SK-N-SH treated with all-trans-retinoic acid at 6 μM for 48 hours (cell line): ENCODE measurements at regions not wholly inside any gene's neighbourhood (a gene's known extent, or its start where the extent isn't known, plus 50 kb on each side); places are given as distances from the start of the nearest gene placed in this dataset.

Experiments
- ATAC-seq: fragments of 200-7000 bp; cut with Tn5 transposase; 3 replicates; pipeline ENCODE4 v1.9.1; 2020; ENCODE audit warnings: mild to moderate bottlenecking, moderate library complexity
- ARNTL ChIP-seq: fragments of 450-650 bp; formaldehyde crosslinking; IDR thresholded peaks from 2 replicates; pipeline ENCODE4 v1.5.0; 2020; ENCODE audit warnings: low read depth, mild to moderate bottlenecking, moderate library complexity, borderline replicate concordance
- ESRRG ChIP-seq: fragments of 250-450 bp; sonication (Bioruptor Pico); IDR thresholded peaks from 2 replicates; pipeline ENCODE4 v1.6.1; 2021; ENCODE audit warnings: mild to moderate bottlenecking
- GLIS3 ChIP-seq: fragments of 250-450 bp; sonication (Bioruptor Pico); IDR thresholded peaks from 2 replicates; pipeline ENCODE4 v1.5.0; 2020; ENCODE audit warnings: mild to moderate bottlenecking, moderate library complexity
- ISL1 ChIP-seq: fragments of 250-450 bp; sonication (Bioruptor Pico); IDR thresholded peaks from 2 replicates; pipeline ENCODE4 v2.1.2; 2022; ENCODE audit warnings: mild to moderate bottlenecking, moderate library complexity
- OSR1 ChIP-seq: fragments of 250-450 bp; sonication (Bioruptor Pico); IDR thresholded peaks from 2 replicates; pipeline ENCODE4 v1.8.0; 2022; ENCODE audit warnings: moderate library complexity, mild to moderate bottlenecking, inconsistent platforms
- PPARA ChIP-seq: fragments of 250-450 bp; sonication (Bioruptor Pico); IDR thresholded peaks from 2 replicates; pipeline ENCODE4 v1.5.0; 2020; ENCODE audit warnings: mild to moderate bottlenecking, borderline replicate concordance
- RARB ChIP-seq: fragments of 250-450 bp; sonication (Bioruptor Pico); IDR thresholded peaks from 2 replicates; pipeline ENCODE4 v1.8.0; 2021; ENCODE audit warnings: mild to moderate bottlenecking, moderate library complexity
- SNAI2 ChIP-seq: fragments of 250-450 bp; sonication (Bioruptor Pico); IDR thresholded peaks from 2 replicates; pipeline ENCODE4 v1.5.0; 2020; ENCODE audit warnings: mild to moderate bottlenecking, moderate library complexity
- TCF4 ChIP-seq: fragments of 250-450 bp; sonication (Bioruptor Pico); IDR thresholded peaks from 2 replicates; pipeline ENCODE4 v1.8.0; 2021; ENCODE audit warnings: mild to moderate bottlenecking, moderate library complexity, borderline replicate concordance
- TOX ChIP-seq: fragments of 250-450 bp; sonication (Bioruptor Pico); IDR thresholded peaks from 2 replicates; pipeline ENCODE4 v1.8.0; 2021; ENCODE audit warnings: mild to moderate bottlenecking, moderate library complexity, borderline replicate concordance
- TSHZ2 ChIP-seq: fragments of 250-450 bp; sonication (Bioruptor Pico); IDR thresholded peaks from 2 replicates; pipeline ENCODE4 v1.5.0; 2020; ENCODE audit warnings: mild to moderate bottlenecking, moderate library complexity
- ZC3H10 ChIP-seq: fragments of 250-450 bp; sonication (Bioruptor Pico); IDR thresholded peaks from 2 replicates; pipeline ENCODE4 v1.5.1; 2021; ENCODE audit warnings: mild to moderate bottlenecking, moderate library complexity
- ZFP3 ChIP-seq: fragments of 250-450 bp; sonication (Bioruptor Pico); IDR thresholded peaks from 2 replicates; pipeline ENCODE4 v1.5.0; 2020; ENCODE audit warnings: mild to moderate bottlenecking, moderate library complexity
- ZFP30 ChIP-seq: fragments of 450-650 bp; formaldehyde crosslinking; IDR thresholded peaks from 2 replicates; pipeline ENCODE4 v1.5.0; 2022; ENCODE audit warnings: mild to moderate bottlenecking, moderate library complexity
- ZNF565 ChIP-seq: fragments of 450-650 bp; formaldehyde crosslinking; conservative IDR thresholded peaks from 2 replicates; pipeline ENCODE4 v1.5.0; 2020; ENCODE audit warnings: low read depth, mild to moderate bottlenecking, moderate library complexity
- ZNF70 ChIP-seq: fragments of 450-650 bp; formaldehyde crosslinking; IDR thresholded peaks from 2 replicates; pipeline ENCODE4 v1.5.0; 2020; ENCODE audit warnings: mild to moderate bottlenecking, moderate library complexity
- ZNF8 ChIP-seq: fragments of 450-650 bp; formaldehyde crosslinking; IDR thresholded peaks from 2 replicates; pipeline ENCODE4 v1.5.0; 2020; ENCODE audit warnings: mild to moderate bottlenecking, moderate library complexity
- TF ChIP-seq, protein P1 (sequence below): fragments of 250-450 bp; sonication (Bioruptor Pico); IDR thresholded peaks from 2 replicates; pipeline ENCODE4 v1.8.0; 2021; ENCODE audit warnings: low read depth, mild to moderate bottlenecking, moderate library complexity, borderline replicate concordance
- TF ChIP-seq, protein P2 (sequence below): fragments of 250-450 bp; sonication (Bioruptor Pico); IDR thresholded peaks from 2 replicates; pipeline ENCODE4 v1.5.1; 2021; ENCODE audit warnings: mild to moderate bottlenecking, moderate library complexity

DNA sequence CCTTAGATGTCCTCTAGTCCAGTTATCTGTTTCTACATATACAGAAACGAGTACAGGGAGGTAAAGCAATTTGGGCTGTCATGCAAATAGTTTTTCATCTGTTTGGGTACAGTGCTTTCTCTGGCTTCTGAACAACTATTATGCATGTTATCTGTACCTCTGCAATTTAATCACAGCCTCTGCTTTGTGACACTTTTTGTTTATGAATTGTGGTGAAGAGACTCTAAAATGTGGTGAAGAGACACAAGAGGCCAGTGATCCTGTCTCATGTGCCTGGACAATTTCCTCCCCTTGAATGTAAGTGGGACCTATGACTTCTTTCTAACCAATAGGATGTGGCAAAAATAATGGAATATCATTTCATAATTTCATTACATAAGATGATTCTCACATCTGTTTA lies 130.3 kb upstream of the ARHGAP42 start:
- TF ChIP-seq ISL1 (CRISPR knock-in tag) (no peak), TOX (CRISPR knock-in tag) (no peak), ZC3H10 (CRISPR knock-in tag) (no peak), TSHZ2 (CRISPR knock-in tag) (no peak), ZNF565 (CRISPR knock-in tag) (no peak), ESRRG (CRISPR knock-in tag) (no peak), RARB (CRISPR knock-in tag) (no peak), ZNF70 (no peak), OSR1 (no peak)
- TF ChIP-seq, protein P1, sequence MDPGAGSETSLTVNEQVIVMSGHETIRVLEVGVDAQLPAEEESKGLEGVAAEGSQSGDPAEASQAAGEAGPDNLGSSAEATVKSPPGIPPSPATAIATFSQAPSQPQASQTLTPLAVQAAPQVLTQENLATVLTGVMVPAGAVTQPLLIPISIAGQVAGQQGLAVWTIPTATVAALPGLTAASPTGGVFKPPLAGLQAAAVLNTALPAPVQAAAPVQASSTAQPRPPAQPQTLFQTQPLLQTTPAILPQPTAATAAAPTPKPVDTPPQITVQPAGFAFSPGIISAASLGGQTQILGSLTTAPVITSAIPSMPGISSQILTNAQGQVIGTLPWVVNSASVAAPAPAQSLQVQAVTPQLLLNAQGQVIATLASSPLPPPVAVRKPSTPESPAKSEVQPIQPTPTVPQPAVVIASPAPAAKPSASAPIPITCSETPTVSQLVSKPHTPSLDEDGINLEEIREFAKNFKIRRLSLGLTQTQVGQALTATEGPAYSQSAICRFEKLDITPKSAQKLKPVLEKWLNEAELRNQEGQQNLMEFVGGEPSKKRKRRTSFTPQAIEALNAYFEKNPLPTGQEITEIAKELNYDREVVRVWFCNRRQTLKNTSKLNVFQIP (CRISPR knock-in tag): no peak
- ATAC-seq: no peak

DNA sequence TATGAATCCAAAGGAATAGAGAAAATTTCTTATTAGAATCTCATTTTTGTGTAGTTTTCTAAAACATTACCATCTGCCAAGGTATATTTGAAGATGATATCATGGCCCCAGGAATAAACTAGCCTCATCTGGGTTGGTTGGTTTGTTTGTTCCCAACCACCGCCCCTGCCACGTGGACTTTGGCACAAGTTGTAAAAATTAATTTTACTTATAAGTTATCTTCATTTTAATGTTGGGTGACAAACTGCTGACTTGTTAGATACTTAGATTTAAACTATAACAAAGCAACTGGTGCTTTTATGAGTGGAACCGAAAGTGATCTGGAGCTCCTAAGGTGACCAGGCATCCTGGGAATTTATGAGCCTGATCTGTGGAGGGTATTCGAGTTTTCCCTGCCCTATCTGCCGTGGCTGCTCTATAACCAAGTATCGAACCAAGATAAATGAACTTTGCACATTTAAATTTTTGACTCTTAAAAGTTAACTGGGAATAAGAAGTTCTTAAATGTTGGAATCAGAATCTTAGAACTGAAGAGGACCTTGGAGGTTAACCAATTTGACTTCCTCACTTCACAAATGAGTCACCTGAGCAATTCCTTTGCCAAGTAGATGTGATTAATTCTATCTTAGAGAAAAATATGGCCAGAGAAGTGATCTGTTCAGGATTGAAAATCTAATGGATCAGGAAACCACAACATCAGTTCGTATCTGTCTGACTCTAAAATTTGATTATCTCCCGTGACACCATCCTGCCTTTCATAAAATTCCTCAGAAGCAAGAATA lies 129.1 kb upstream of the ARHGAP42 start:
- no peak for TF ChIP-seq SNAI2 (CRISPR knock-in tag)
- TF ChIP-seq ZFP30 (CRISPR knock-in tag): no peak
- TF ChIP-seq, protein P2, sequence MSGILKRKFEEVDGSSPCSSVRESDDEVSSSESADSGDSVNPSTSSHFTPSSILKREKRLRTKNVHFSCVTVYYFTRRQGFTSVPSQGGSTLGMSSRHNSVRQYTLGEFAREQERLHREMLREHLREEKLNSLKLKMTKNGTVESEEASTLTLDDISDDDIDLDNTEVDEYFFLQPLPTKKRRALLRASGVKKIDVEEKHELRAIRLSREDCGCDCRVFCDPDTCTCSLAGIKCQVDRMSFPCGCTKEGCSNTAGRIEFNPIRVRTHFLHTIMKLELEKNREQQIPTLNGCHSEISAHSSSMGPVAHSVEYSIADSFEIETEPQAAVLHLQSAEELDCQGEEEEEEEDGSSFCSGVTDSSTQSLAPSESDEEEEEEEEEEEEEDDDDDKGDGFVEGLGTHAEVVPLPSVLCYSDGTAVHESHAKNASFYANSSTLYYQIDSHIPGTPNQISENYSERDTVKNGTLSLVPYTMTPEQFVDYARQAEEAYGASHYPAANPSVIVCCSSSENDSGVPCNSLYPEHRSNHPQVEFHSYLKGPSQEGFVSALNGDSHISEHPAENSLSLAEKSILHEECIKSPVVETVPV: no peak
- no peak for TF ChIP-seq TCF4
- TF ChIP-seq ZFP3: no peak
- no peak for TF ChIP-seq ESRRG (CRISPR knock-in tag)
- no peak for TF ChIP-seq OSR1
- TF ChIP-seq, protein P1 (CRISPR knock-in tag): no peak
- ATAC-seq: no peak

- ATAC-seq: no peak
- TF ChIP-seq ARNTL (CRISPR knock-in tag) (no peak), RARB (CRISPR knock-in tag) (no peak), TCF4 (no peak), SNAI2 (CRISPR knock-in tag) (no peak), ZNF8 (CRISPR knock-in tag) (no peak), PPARA (CRISPR knock-in tag) (no peak), GLIS3 (CRISPR knock-in tag) (no peak), OSR1 (no peak), ZFP30 (CRISPR knock-in tag) (no peak), ISL1 (CRISPR knock-in tag) (no peak), ZC3H10 (CRISPR knock-in tag) (no peak), ZNF70 (no peak)
- TF ChIP-seq, protein P2: no peak
Measured at GRCh38 chr11:100560606-100561005, 126.5 kb upstream of the ARHGAP42 start.
